GM06990 (cell line): ENCODE measurements at regions not wholly inside any gene's neighbourhood (a gene's known extent, or its start where the extent isn't known, plus 50 kb on each side); places are given as distances from the start of the nearest gene placed in this dataset.

Experiments used
- DNase-seq: peaks from one replicate; pipeline ENCODE4 v3.0.0-alpha.2; 2011; ENCODE audit not compliant: insufficient read length; ENCODE audit errors: extremely low read depth
- H3K27me3 ChIP-seq: replicated peaks from 2 replicates; pipeline ENCODE4 v1.6.0; 2011; ENCODE audit warnings: low read length; ENCODE audit not compliant: control insufficient read depth, insufficient read depth
- H3K36me3 ChIP-seq: 2 replicates; pipeline ENCODE4 v1.5.1; 2011; ENCODE audit warnings: low read length; ENCODE audit not compliant: control insufficient read depth, insufficient read depth
- H3K4me3 ChIP-seq: replicated peaks from 2 replicates; pipeline ENCODE4 v1.5.1; 2011; ENCODE audit warnings: low read depth, mild to moderate bottlenecking, control low read depth, low read length
- CTCF ChIP-seq: IDR thresholded peaks from 2 replicates; pipeline ENCODE4 v1.5.1; 2011; ENCODE audit warnings: low read length, control low read depth, mild to moderate bottlenecking, inconsistent platforms; ENCODE audit not compliant: insufficient read depth, poor library complexity, severe bottlenecking

GRCh38 chr6:120872262-120872578 is 462.1 kb downstream of the TBC1D32 start:
- Histone ChIP-seq H3K4me3 (no peak overlapping the region), H3K36me3 (no peaks in the 10 kb centered on the region), H3K27me3 (no peaks in the 10 kb centered on the region)
- no peak for DNase-seq
- no peak for TF ChIP-seq CTCF

- no peaks in the 10 kb centered on the region for H3K36me3 ChIP-seq
- no peaks in the 10 kb centered on the region for H3K27me3 ChIP-seq
- no peak overlapping the region for H3K4me3 ChIP-seq
- DNase-seq = no peak
- no peak for TF ChIP-seq CTCF
These were observed 462.6 kb downstream of the TBC1D32 start for GRCh38 chr6:120871416-120872261.

GRCh38 chr6:120869397-120869796 is 464.9 kb downstream of the TBC1D32 start:
- H3K36me3 ChIP-seq = no peaks in the 10 kb centered on the region
- H3K4me3 ChIP-seq = no peak overlapping the region
- DNase-seq = no peak
- TF ChIP-seq CTCF = no peak
- no peaks in the 10 kb centered on the region for H3K27me3 ChIP-seq

- DNase-seq = no peak
- Histone ChIP-seq H3K4me3 (no peak overlapping the region), H3K36me3 (no peaks in the 10 kb centered on the region), H3K27me3 (no peaks in the 10 kb centered on the region)
- no peak for TF ChIP-seq CTCF
These were observed 476.9 kb downstream of the TBC1D32 start for GRCh38 chr6:120857422-120857821.

GRCh38 chr6:120854583-120854982 is 479.7 kb downstream of the TBC1D32 start:
- DNase-seq = no peak
- no peak for TF ChIP-seq CTCF
- no peak overlapping the region for H3K4me3 ChIP-seq
- H3K36me3 ChIP-seq = no peaks in the 10 kb centered on the region
- H3K27me3 ChIP-seq = no peaks in the 10 kb centered on the region

GRCh38 chr6:120853489-120853888 is 480.8 kb downstream of the TBC1D32 start:
- H3K27me3 ChIP-seq = no peaks in the 10 kb centered on the region
- TF ChIP-seq CTCF = no peak
- H3K36me3 ChIP-seq = no peaks in the 10 kb centered on the region
- H3K4me3 ChIP-seq = no peak overlapping the region
- no peak for DNase-seq
